ENCODE measurements at regions not wholly inside any gene's neighbourhood (a gene's known extent, or its start where the extent isn't known, plus 50 kb on each side); places are given as distances from the start of the nearest gene placed in this dataset.

DNA sequence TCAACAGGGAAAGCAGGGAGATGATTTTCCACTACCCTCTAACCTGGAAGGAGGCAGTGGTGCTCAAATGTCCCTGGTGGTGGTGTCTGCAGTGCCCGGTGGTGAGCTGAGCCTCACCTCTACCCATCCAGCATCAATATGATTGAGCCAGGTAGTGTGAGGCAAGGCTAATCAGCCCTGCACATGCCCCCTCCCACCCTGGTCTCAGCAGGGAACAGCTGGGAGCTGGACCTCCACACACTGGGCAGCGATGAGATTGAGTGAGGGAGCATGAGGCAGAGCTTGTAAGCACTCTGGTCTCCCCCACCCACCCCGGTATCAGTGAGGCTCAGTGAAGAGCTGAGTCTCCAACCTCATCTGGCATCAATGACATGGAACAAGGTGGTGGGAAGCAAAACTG is 634.3 kb downstream of the PTPRU start:
- no peak for DNase-seq

GRCh38 chr1:29869802-29870201 is 633.5 kb downstream of the PTPRU start:
- DNase-seq: no peak

DNA sequence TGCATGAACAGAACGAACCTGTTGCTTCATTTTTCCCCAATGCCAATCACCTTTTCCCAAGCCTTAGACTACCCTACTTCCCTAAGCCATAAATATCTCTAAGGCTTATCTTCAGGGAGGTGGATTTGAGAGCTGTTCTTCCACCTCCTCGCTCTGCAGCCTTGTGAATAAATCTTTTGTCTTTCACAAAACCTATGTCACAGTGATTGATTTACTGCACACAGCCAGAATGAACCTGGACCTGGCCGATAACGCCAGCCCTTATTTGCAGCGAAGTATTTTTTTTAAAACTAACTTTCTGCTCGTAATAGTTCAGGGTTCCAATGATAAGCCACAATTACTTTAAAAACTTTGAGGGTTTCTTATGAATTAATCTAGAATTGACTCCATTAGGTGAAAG is 632.6 kb downstream of the PTPRU start:
- DNase-seq: no peak

GRCh38 chr1:29868096-29868495 is 631.8 kb downstream of the PTPRU start:
- no peak for DNase-seq

GRCh38 chr1:29865051-29865450 is 628.7 kb downstream of the PTPRU start:
- no peak for DNase-seq

DNA sequence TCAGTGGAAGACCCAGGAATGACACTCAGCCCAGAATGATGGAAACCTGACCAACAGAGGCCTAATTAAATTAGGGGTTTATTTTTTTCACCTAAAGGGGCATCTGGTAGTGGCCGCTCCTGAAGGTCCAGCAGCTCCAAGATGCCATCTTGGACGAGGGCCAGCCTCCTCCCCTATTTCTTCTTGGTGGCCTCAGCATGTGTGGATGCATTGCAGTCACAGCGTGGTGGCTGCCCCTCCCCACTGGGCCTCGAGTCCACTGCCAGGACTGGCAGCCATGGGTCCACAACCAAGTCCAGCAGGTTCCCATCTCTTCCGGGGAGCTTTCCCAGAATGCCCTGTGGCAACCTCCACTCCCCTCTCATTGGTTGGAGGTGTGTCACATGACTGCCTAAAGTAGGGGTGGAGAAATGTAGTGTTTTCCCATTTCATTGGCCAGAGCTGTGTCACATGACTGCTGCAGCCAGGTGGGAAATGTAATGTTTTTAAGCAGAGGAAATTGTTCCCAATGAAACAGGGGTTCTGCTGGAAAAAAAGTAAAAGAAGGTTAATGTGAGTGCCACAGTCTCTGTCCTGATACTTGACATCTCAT is 628.2 kb downstream of the PTPRU start:
- DNase-seq: no peak

DNA sequence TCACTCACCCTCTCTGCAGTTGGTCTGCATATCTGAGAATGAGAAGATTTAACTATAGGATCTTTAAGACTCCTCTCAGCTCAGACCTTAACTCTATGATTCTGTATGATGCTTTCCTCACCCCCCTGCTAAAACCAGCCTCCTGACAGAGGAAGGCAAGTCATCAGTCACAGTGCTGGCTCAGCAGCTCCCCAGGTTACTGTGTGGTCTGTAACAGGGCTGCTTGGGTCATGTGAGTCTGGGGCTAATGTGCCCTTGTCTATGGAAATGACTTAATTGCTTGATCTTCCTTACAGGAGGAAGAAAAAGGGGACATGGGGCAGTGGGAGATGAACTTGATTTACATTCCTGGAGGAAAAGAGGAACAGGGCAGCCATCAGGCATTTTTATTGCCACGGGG is 625.6 kb downstream of the PTPRU start:
- no peak for DNase-seq

GRCh38 chr1:29861446-29861845 is 625.1 kb downstream of the PTPRU start:
- no peak for DNase-seq

- DNase-seq: no peak
Observed at GRCh38 chr1:29860681-29861080, 624.4 kb downstream of the PTPRU start.

- DNase-seq: no peak
Observed at GRCh38 chr1:29860056-29860455, 623.7 kb downstream of the PTPRU start.

DNA sequence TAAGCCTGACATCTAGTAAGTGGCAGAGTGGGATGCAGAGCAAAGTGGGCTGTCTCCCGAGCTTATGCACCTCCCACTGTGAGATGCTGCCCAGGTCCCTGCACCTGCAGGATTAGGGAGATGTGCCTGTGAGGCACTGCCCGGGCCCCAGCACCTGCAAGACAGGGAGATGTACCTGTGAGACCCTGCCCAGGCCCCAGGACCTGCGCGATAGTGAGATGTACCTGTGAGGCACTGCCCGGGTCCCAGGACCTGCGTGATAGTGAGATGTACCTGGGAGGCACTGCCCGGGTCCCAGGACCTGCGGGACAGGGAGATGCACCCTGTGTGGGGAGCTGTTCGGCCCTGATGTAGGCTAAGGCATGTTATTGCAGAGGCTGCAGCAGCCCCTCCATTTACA is 622.8 kb downstream of the PTPRU start:
- DNase-seq: no peak

- DNase-seq: no peak
Observed at GRCh38 chr1:29858646-29859045, 622.3 kb downstream of the PTPRU start.

DNA sequence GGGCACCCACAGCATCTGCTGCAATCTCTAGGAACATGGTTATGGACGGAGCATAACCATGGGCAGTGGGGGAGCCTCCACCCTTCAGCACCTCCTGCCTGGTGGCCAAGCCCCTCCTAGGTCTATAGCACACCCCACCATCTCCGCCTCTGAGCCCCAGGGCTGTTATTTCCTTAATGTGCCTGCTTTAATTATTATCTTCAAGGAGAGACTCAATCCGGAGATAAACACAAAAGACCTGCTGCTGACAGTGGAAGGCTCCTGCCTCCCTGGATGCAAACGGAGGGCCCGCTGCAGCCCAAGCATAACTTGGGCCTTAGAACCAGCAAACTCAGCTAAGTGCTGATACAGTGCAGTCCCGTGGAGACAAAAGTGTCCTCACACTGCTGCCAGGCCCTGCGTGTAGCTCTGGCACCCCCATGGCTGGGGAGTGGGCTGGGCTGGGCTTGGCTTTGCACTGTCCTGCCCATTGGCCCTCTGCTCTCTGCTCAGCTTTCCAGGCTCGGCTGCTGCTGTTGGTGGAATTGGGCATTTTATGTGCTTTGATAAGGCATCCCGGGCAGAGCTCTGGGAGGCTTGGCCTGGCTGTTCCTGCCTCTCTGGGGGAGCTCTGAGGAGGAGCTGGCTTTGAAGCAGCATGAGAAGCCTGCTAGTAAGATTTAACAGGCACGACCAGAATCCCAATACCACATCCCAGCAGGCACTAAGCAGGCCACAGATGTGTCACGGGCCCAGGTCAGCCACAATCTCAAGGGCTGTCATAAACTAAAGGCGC is 620.2 kb downstream of the PTPRU start:
- no peak for DNase-seq

- DNase-seq: no peak
Observed at GRCh38 chr1:29855561-29856160, 619.3 kb downstream of the PTPRU start.

GRCh38 chr1:29854700-29855276 is 618.5 kb downstream of the PTPRU start:
- no peak for DNase-seq

GRCh38 chr1:29853716-29854330 is 617.5 kb downstream of the PTPRU start:
- DNase-seq: no peak

- no peak for DNase-seq
Observed at GRCh38 chr1:29852248-29852647, 615.9 kb downstream of the PTPRU start.

- no peak for DNase-seq
Observed at GRCh38 chr1:29851691-29852090, 615.4 kb downstream of the PTPRU start.

DNA sequence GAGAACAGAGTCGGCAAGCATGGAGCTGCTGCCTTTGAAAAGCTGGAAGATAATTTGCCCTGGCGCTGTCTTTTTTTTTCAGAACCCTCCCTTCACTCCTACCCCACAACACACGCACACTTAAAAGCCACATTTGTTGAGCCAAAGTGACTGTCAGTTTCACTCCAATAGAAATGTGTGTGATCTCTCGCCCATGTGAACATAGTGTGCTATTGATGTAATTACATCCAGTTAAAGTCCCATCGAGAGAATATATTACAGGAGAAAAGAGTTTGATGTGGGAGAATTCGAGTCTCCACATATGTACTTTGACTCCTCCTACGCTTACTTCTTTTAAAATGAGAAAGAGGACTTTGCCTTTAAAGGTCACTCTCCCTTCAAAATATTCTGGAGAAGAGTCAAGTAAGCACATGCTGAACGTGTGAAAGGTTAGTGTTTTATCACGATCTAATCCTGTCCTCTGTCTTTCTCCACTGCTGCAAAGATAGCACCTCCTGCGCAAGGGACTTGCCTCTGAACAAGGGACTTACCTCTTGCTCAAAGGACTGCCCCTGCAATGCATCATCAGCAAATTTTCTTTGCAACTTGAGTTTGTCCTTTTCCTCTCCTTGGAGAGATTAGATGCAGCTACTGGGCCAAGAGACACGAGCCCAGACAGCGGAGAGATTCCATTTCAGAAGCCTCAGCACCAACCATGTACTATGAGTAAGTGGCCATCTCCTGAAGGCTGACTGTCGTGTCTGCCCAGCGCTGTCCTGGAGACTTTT is 613.9 kb downstream of the PTPRU start:
- DNase-seq: no peak

DNA sequence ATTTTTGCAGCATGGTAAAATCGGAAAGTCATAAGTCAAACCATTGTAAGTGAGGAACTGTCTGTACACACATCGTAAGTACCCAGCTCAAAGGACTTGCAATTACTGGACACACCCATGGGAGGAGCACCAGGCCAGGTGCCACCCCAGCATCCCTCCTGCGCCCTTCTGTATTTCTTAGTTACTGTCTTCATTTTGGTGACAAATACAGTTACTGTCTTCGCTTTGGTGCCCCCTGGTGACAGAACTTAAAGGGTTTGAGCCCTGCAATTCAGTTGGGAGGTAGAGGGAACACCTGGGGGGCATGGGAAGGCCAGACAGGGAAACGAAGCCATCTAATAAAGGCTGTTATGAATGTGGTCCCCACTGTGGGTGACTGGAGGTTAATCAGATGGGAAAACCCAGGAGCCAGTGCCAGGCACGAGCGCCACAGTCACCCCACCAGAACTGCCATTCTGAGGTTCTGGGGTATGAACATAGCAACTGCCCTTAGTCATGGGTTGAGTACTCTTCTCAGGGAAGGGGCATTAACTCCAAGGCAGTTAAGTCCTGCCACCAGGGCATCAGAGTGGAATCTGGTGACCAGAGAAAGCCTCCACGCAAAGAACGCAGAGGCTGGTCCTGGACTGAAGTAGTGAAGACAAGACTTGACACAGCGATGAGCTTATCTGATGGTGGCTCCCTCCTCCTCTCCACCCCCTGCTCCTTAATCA is 612.9 kb downstream of the PTPRU start:
- peak; percentile 27 for DNase-seq

DNA sequence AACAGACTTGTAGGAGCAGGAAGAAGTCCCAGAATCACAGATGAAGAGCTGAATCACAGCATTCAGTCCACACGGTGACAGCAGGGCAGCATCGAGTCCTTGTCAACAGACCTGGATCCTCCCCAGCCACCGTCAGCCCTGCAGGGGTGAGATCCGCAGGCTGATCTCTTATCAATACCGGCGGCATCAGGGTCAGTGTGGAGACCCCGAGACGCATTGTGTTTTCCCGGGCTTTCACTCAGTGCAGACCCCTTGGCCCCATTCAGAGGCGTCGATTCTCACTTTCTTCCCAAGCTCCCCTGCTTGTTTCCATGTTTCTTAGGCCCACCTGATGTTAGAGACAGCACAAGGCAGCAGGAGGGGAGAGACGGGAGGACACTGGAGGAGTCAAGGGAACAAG is 609.6 kb downstream of the PTPRU start:
- DNase-seq: no peak

DNA sequence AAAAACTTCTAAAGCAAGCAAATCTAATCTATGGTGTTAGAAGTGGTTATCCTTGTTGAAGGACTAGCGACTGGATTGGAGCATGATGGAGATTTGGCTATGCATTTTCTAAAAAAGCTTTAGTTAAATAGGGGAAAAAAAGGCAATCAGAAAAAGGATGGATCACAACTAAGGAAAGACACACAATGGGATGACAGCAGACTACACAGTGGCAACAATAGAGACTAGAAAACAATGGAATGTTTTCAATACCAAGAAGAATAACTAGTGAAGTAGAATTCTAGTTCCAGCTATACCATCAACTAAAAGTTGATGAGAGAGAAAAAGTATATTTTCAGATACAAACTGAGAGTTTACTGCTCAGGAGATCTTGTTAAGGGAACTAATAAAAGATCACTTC is 605.8 kb downstream of the PTPRU start:
- no peak for DNase-seq
